SU-DHL-6 (cell line): ENCODE measurements at regions not wholly inside any gene's neighbourhood (a gene's known extent, or its start where the extent isn't known, plus 50 kb on each side); places are given as distances from the start of the nearest gene placed in this dataset.
"Not testable (repeated sequence)": the region's sequence is repeated elsewhere in the genome, so short reads cannot be mapped to it uniquely, and the experiment has no call there.

Source experiments
- H2AFZ ChIP-seq: fragments of 200-600 bp; sonication (generic); 2 replicates; pipeline ENCODE4 v1.6.1; 2014; ENCODE audit warnings: low read depth, mild to moderate bottlenecking, moderate library complexity, mixed read lengths, antibody characterized with exemption, low read length; ENCODE audit not compliant: severe bottlenecking
- H3F3A ChIP-seq: fragments of 200-600 bp; shearing (Covaris generic); 2 replicates; pipeline ENCODE4 v1.6.0; 2016; ENCODE audit warnings: antibody characterized with exemption, mild to moderate bottlenecking; ENCODE audit not compliant: insufficient read depth
- H3K27ac ChIP-seq: fragments of 200-600 bp; sonication (generic); 2 replicates; pipeline ENCODE4 v1.5.1; 2016; ENCODE audit warnings: low read depth, mild to moderate bottlenecking, low read length, moderate library complexity, mixed read lengths
- H3K27me3 ChIP-seq: fragments of 200-600 bp; sonication (generic), shearing (Covaris generic); 2 replicates; pipeline ENCODE4 v1.6.0; 2014; ENCODE audit warnings: mild to moderate bottlenecking, low read length
- H3K36me3 ChIP-seq: fragments of 200-600 bp; sonication (generic); 2 replicates; pipeline ENCODE4 v1.6.1; 2014; ENCODE audit warnings: mild to moderate bottlenecking, low read length, mixed read lengths
- H3K4me2 ChIP-seq: fragments of 300-600, 200-600 bp; shearing (Covaris generic), sonication (generic); 2 replicates; pipeline ENCODE4 v1.6.0; 2014; ENCODE audit warnings: low read length, low read depth, mild to moderate bottlenecking; ENCODE audit not compliant: poor library complexity, severe bottlenecking
- H3K4me3 ChIP-seq: fragments of 200-600 bp; sonication (generic); 2 replicates; pipeline ENCODE4 v1.5.1; 2014; ENCODE audit warnings: antibody characterized with exemption, low read length, mild to moderate bottlenecking, mixed read lengths; ENCODE audit not compliant: insufficient read depth, poor library complexity, severe bottlenecking
- H3K79me2 ChIP-seq: fragments of 200-600 bp; sonication (generic); 2 replicates; pipeline ENCODE4 v1.6.1; 2014; ENCODE audit warnings: mild to moderate bottlenecking, low read length, moderate library complexity; ENCODE audit not compliant: insufficient read depth
- H3K9ac ChIP-seq: fragments of 200-600 bp; sonication (generic); 2 replicates; pipeline ENCODE4 v1.7.0; 2014; ENCODE audit warnings: mild to moderate bottlenecking, low read length
- H3K9me2 ChIP-seq: fragments of 200-600 bp; sonication (generic); replicated peaks from 2 replicates; pipeline ENCODE4 v1.6.1; 2014; ENCODE audit warnings: low read length; ENCODE audit not compliant: insufficient read depth
- H3K9me3 ChIP-seq: fragments of 200-600 bp; sonication (generic); 2 replicates; pipeline ENCODE4 v1.6.1; 2014; ENCODE audit warnings: low read length, mixed read lengths; ENCODE audit not compliant: insufficient read depth
- H4K20me1 ChIP-seq: fragments of 200-600 bp; sonication (generic); 2 replicates; pipeline ENCODE4 v1.6.1; 2014; ENCODE audit warnings: low read depth, mild to moderate bottlenecking, antibody characterized with exemption, low read length, moderate library complexity, mixed read lengths
- CTCF ChIP-seq: fragments of 200-600 bp; sonication (generic); IDR thresholded peaks from one replicate; pipeline ENCODE4 v1.5.1; 2017; ENCODE audit warnings: antibody characterized with exemption, mild to moderate bottlenecking, low read length, moderate library complexity; ENCODE audit not compliant: insufficient read depth, poor library complexity, severe bottlenecking
- EZH2phosphoT487 ChIP-seq: fragments of 200-600 bp; sonication (generic), shearing (Covaris generic); conservative IDR thresholded peaks from 2 replicates; pipeline ENCODE4 v1.6.1; 2018; ENCODE audit warnings: mild to moderate bottlenecking, antibody characterized with exemption, low read length, moderate library complexity, mixed read lengths

GRCh38 chr7:131940621-131941165, 384.3 kb upstream of the PODXL start:
- Histone ChIP-seq H3K27me3 (no peaks in the 10 kb centered on the region; the same call in 1 of the 2 replicates), H4K20me1 (no peaks in the 10 kb centered on the region), H3K4me3 (no peak overlapping the region), H3K9ac (no peak overlapping the region), H3K79me2 (no peaks in the 10 kb centered on the region), H3F3A (no peaks in the 10 kb centered on the region), H3K36me3 (no peaks in the 10 kb centered on the region), H3K4me2 (no peak overlapping the region), H2AFZ (no peak overlapping the region), H3K9me3 (no peaks in the 10 kb centered on the region), H3K27ac (no peak overlapping the region), H3K9me2 (no peaks in the 10 kb centered on the region)
- no peak for TF ChIP-seq CTCF
- no peak for TF ChIP-seq EZH2phosphoT487

DNA sequence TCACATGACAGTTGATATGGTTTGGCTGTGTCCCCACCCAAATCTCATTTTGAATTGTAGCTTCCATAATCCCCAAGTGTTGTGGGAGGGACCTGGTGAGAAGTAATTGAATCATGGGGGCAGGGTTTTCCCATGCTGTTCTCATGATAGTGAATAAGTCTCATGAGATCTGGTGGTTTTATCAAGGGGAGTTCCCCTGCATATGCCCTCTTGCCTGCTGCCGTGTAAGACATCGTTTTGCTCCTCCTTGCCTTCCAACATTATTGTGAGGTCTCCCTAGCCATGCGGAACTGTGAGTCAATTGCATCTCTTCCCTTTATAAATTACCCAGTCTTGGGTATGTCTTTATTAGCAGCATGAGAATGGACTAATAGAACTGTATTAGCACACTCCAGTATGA, 382.4 kb upstream of the PODXL start:
- H3F3A ChIP-seq, H3K36me3 ChIP-seq, H3K27me3 ChIP-seq, H3K27ac ChIP-seq, H3K9me2 ChIP-seq, H4K20me1 ChIP-seq, H3K9ac ChIP-seq, H3K9me3 ChIP-seq, H3K4me3 ChIP-seq, H3K4me2 ChIP-seq, H3K79me2 ChIP-seq, H2AFZ ChIP-seq: not testable (repeated sequence)

DNA sequence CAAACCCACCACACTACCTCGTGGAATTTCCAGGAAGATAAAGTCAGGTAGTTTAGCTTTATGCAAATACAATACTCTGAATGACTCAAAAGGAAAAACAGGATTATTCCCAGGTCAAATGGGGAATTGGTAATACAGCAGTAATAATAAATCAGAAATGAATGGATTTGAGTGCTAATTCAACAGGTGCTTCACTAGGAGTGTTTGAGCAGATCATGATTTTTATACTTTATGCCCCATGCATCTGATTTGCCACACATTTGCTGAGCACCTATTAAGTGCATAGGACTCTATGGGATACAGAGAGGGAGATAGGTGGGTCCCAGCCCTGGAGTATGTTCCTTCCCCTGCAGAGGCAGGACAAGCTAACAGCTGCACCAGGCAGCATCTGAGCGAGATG, 381.4 kb upstream of the PODXL start:
- Histone ChIP-seq H3K79me2 (no peaks in the 10 kb centered on the region), H3K9me3 (no peaks in the 10 kb centered on the region)

GRCh38 chr7:131935180-131935579, 378.8 kb upstream of the PODXL start:
- TF ChIP-seq EZH2phosphoT487 (no peak), CTCF (no peak)
- Histone ChIP-seq H4K20me1 (no peaks in the 10 kb centered on the region), H3K4me2 (no peak overlapping the region)

More for the DNA sequence above, 381.4 kb upstream of the PODXL start:
- Histone ChIP-seq H3K9ac (no peak overlapping the region), H3K27me3 (no peaks in the 10 kb centered on the region), H3K4me2 (no peak overlapping the region), H2AFZ (no peak overlapping the region), H3K9me2 (no peaks in the 10 kb centered on the region), H4K20me1 (no peaks in the 10 kb centered on the region), H3K36me3 (no peaks in the 10 kb centered on the region), H3K4me3 (no peak overlapping the region), H3F3A (no peaks in the 10 kb centered on the region), H3K27ac (no peak overlapping the region)
- no peak for TF ChIP-seq CTCF
- no peak for TF ChIP-seq EZH2phosphoT487

More at GRCh38 chr7:131935180-131935579, 378.8 kb upstream of the PODXL start:
- no peak overlapping the region for H3K9ac ChIP-seq
- H3K9me3 ChIP-seq, result no peaks in the 10 kb centered on the region
- no peak overlapping the region for H3K4me3 ChIP-seq
- no peaks in the 10 kb centered on the region for H3K79me2 ChIP-seq
- H2AFZ ChIP-seq, result no peak overlapping the region
- H3K27me3 ChIP-seq, result no peaks in the 10 kb centered on the region
- H3F3A ChIP-seq, result no peaks in the 10 kb centered on the region
- no peaks in the 10 kb centered on the region for H3K36me3 ChIP-seq
- no peak overlapping the region for H3K27ac ChIP-seq
- no peaks in the 10 kb centered on the region for H3K9me2 ChIP-seq
